Karpas-422 (cell line): ENCODE measurements at regions not wholly inside any gene's neighbourhood (a gene's known extent, or its start where the extent isn't known, plus 50 kb on each side); places are given as distances from the start of the nearest gene placed in this dataset.

Experiments
- DNase-seq: peaks from one replicate; pipeline ENCODE4 v3.0.0-alpha.2; 2015
- H2AFZ ChIP-seq: fragments of 200-600 bp; sonication (generic); 2 replicates; pipeline ENCODE4 v1.6.1; 2014; ENCODE audit warnings: antibody characterized with exemption, low read length, mixed read lengths
- H3K27ac ChIP-seq: fragments of 200-600 bp; sonication (generic); 2 replicates; pipeline ENCODE4 v1.5.1; 2014; ENCODE audit warnings: mild to moderate bottlenecking, low read length, moderate library complexity
- H3K27me3 ChIP-seq: fragments of 200-600 bp; sonication (generic); 2 replicates; pipeline ENCODE4 v1.6.1; 2014; ENCODE audit warnings: low read length, mixed read lengths
- H3K36me3 ChIP-seq: fragments of 200-600 bp; sonication (generic); 2 replicates; pipeline ENCODE4 v1.6.1; 2014; ENCODE audit warnings: low read length, mixed read lengths; ENCODE audit not compliant: insufficient read depth
- H3K4me1 ChIP-seq: fragments of 200-600 bp; sonication (generic); 2 replicates; pipeline ENCODE4 v1.6.1; 2014; ENCODE audit warnings: mild to moderate bottlenecking, low read length, mixed read lengths
- H3K4me2 ChIP-seq: fragments of 200-600 bp; sonication (generic); 2 replicates; pipeline ENCODE4 v1.6.1; 2014; ENCODE audit warnings: low read length, low read depth, mild to moderate bottlenecking; ENCODE audit not compliant: poor library complexity, severe bottlenecking
- H3K4me3 ChIP-seq: fragments of 200-600 bp; sonication (generic); 2 replicates; pipeline ENCODE4 v1.5.1; 2014; ENCODE audit warnings: mild to moderate bottlenecking, antibody characterized with exemption, low read length, mixed read lengths
- H3K79me2 ChIP-seq: fragments of 200-600 bp; sonication (generic); 2 replicates; pipeline ENCODE4 v1.6.1; 2014; ENCODE audit warnings: mild to moderate bottlenecking, low read length, mixed read lengths
- H3K9ac ChIP-seq: fragments of 200-600 bp; sonication (generic); 2 replicates; pipeline ENCODE4 v1.6.0; 2014; ENCODE audit warnings: low read length
- H3K9me2 ChIP-seq: fragments of 200-600 bp; sonication (generic), shearing (Covaris generic); replicated peaks from 2 replicates; pipeline ENCODE4 v1.6.0; 2014; ENCODE audit warnings: mild to moderate bottlenecking, low read length, moderate library complexity; ENCODE audit not compliant: insufficient read depth
- H3K9me3 ChIP-seq: fragments of 300-700, 200-600 bp; sonication (generic); 2 replicates; pipeline ENCODE4 v1.6.1; 2014; ENCODE audit warnings: low read length, mixed read lengths
- H4K20me1 ChIP-seq: fragments of 200-600 bp; sonication (generic); 2 replicates; pipeline ENCODE4 v1.6.1; 2014; ENCODE audit warnings: mild to moderate bottlenecking, antibody characterized with exemption, low read length, low read depth; ENCODE audit not compliant: insufficient read depth

- H3K9me2 ChIP-seq, result no peaks in the 10 kb centered on the region
- DNase-seq, result no peak
- no peaks in the 10 kb centered on the region for H3K27me3 ChIP-seq
- no peaks in the 10 kb centered on the region for H3K4me1 ChIP-seq
- no peak overlapping the region for H3K4me2 ChIP-seq
- H2AFZ ChIP-seq, result no peak overlapping the region
- H3K27ac ChIP-seq, result no peak overlapping the region
- no peak overlapping the region for H3K4me3 ChIP-seq
- H3K36me3 ChIP-seq, result no peaks in the 10 kb centered on the region
- H3K79me2 ChIP-seq, result no peaks in the 10 kb centered on the region
- no peaks in the 10 kb centered on the region for H4K20me1 ChIP-seq
- H3K9me3 ChIP-seq, result no peaks in the 10 kb centered on the region
- no peak overlapping the region for H3K9ac ChIP-seq
Measured at GRCh38 chr5:124590686-124591085, 155.8 kb downstream of the ZNF608 start.

GRCh38 chr5:124587280-124587679 lies 159.2 kb downstream of the ZNF608 start:
- DNase-seq, result no peak
- no peak overlapping the region for H3K9ac ChIP-seq
- H2AFZ ChIP-seq, result no peak overlapping the region
- no peaks in the 10 kb centered on the region for H3K36me3 ChIP-seq
- no peak overlapping the region for H3K27ac ChIP-seq
- no peak overlapping the region for H3K4me3 ChIP-seq
- no peaks in the 10 kb centered on the region for H3K27me3 ChIP-seq
- peaks cover 29% of the 10 kb centered on the region for H3K4me1 ChIP-seq
- no peaks in the 10 kb centered on the region for H3K9me3 ChIP-seq
- no peak overlapping the region for H3K4me2 ChIP-seq
- no peaks in the 10 kb centered on the region for H3K9me2 ChIP-seq
- H3K79me2 ChIP-seq, result no peaks in the 10 kb centered on the region
- no peaks in the 10 kb centered on the region for H4K20me1 ChIP-seq

GRCh38 chr5:124584991-124585715 lies 161.3 kb downstream of the ZNF608 start:
- Histone ChIP-seq H3K9me3 (no peaks in the 10 kb centered on the region), H3K27ac (peak overlapping the region; percentile 87), H3K36me3 (no peaks in the 10 kb centered on the region), H3K27me3 (no peaks in the 10 kb centered on the region), H3K4me2 (peak overlapping the region; percentile 70), H3K9ac (0 out of 2 replicates have a peak overlapping the region, but pooled peaks have one; percentile 50), H3K4me1 (peaks cover 38% of the 10 kb centered on the region), H3K79me2 (no peaks in the 10 kb centered on the region), H2AFZ (0 out of 2 replicates have a peak overlapping the region, but pooled peaks have one; percentile 41), H3K4me3 (peak overlapping the region; percentile 52; the same call in 1 of the 2 replicates), H4K20me1 (no peaks in the 10 kb centered on the region), H3K9me2 (no peaks in the 10 kb centered on the region)
- peak; percentile 61 for DNase-seq

- Histone ChIP-seq H3K27ac (peak overlapping the region; percentile 87), H3K9me2 (no peaks in the 10 kb centered on the region), H3K27me3 (no peaks in the 10 kb centered on the region), H3K9me3 (no peaks in the 10 kb centered on the region), H3K4me1 (peaks cover 38% of the 10 kb centered on the region), H3K79me2 (no peaks in the 10 kb centered on the region), H3K9ac (0 out of 2 replicates have a peak overlapping the region, but pooled peaks have one; percentile 50), H3K36me3 (no peaks in the 10 kb centered on the region), H4K20me1 (no peaks in the 10 kb centered on the region), H3K4me2 (peak overlapping the region; percentile 70), H2AFZ (peak overlapping the region; percentile 92), H3K4me3 (peak overlapping the region; percentile 52; the same call in 1 of the 2 replicates)
- peak; percentile 90 for DNase-seq
Measured at GRCh38 chr5:124583469-124584350, 162.7 kb downstream of the ZNF608 start.

DNA sequence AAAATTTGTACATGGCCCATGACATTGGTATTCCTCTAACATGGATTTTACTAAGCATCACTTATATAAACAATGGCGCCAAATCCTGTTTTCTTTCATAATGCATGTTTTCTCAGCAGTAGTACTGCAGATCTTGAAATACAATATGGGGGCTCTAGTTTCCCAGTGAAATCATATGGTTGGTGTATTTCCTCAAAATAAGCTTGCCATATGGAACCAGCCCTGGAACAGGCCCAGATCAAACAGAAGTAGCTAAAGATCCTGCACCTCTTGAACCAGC lies 163.9 kb downstream of the ZNF608 start:
- H3K4me2 ChIP-seq, result no peak overlapping the region
- DNase-seq, result no peak
- no peak overlapping the region for H3K27ac ChIP-seq
- no peaks in the 10 kb centered on the region for H4K20me1 ChIP-seq
- no peak overlapping the region for H3K4me3 ChIP-seq
- H3K9ac ChIP-seq, result no peak overlapping the region
- no peaks in the 10 kb centered on the region for H3K9me3 ChIP-seq
- H2AFZ ChIP-seq, result no peak overlapping the region
- H3K79me2 ChIP-seq, result no peaks in the 10 kb centered on the region
- H3K36me3 ChIP-seq, result no peaks in the 10 kb centered on the region
- H3K9me2 ChIP-seq, result no peaks in the 10 kb centered on the region
- H3K4me1 ChIP-seq, result peaks cover 38% of the 10 kb centered on the region
- no peaks in the 10 kb centered on the region for H3K27me3 ChIP-seq

DNA sequence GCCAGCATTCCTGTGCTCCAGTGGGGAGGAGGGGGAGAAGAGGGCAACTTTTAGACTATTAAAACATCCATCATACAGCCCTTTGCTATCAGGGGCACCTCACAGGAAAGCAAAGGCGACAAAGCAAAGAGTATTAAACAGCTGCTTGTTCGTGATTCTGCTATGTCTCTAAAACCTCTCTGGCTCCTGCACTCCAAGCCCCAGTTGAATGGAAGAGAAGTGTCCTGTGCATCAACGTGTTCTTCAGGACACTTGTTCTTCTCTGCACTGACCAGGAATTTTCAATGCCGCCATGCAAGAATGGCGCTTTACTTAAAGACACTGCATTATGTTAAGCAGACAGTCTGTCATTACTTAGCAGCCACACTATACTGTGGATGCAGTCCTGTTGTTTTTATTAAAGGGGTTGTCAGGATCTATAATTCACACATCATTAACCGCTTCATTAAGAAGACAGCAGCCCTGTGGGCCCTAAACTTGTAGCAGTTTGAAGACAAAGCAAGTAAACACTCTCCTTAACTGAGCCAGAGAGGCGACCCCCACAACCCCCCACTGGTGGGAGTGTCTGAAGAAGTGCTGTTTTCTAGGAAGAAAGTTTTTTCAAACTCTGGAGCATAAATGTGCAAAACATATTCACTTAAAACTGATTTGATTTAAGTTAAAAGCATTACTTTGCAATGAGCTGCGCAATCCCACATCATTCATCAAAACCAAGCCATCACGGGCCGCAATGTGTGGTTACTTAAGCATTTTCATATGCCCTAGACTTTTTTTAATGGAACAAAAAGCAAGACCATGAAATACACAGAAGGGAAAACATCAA lies 164.5 kb downstream of the ZNF608 start:
- no peak overlapping the region for H3K4me2 ChIP-seq
- no peak overlapping the region for H3K9ac ChIP-seq
- H2AFZ ChIP-seq, result no peak overlapping the region
- H3K4me1 ChIP-seq, result peaks cover 41% of the 10 kb centered on the region
- no peak overlapping the region for H3K4me3 ChIP-seq
- no peak for DNase-seq
- H3K36me3 ChIP-seq, result no peaks in the 10 kb centered on the region
- H3K9me2 ChIP-seq, result no peaks in the 10 kb centered on the region
- no peaks in the 10 kb centered on the region for H3K79me2 ChIP-seq
- H3K27ac ChIP-seq, result no peak overlapping the region
- H3K9me3 ChIP-seq, result no peaks in the 10 kb centered on the region
- H3K27me3 ChIP-seq, result no peaks in the 10 kb centered on the region
- no peaks in the 10 kb centered on the region for H4K20me1 ChIP-seq

- Histone ChIP-seq H3K9me2 (no peaks in the 10 kb centered on the region), H3K4me3 (no peak overlapping the region), H3K27ac (no peak overlapping the region), H2AFZ (no peak overlapping the region), H3K79me2 (no peaks in the 10 kb centered on the region), H3K9ac (no peak overlapping the region), H3K36me3 (no peaks in the 10 kb centered on the region), H3K4me1 (peaks cover 44% of the 10 kb centered on the region), H4K20me1 (no peaks in the 10 kb centered on the region), H3K9me3 (no peaks in the 10 kb centered on the region), H3K27me3 (no peaks in the 10 kb centered on the region), H3K4me2 (peak overlapping the region; percentile 33)
- DNase-seq, result peak; percentile 58
Measured at GRCh38 chr5:124580925-124581737, 165.3 kb downstream of the ZNF608 start.
